ENCODE measurements at regions not wholly inside any gene's neighbourhood (a gene's known extent, or its start where the extent isn't known, plus 50 kb on each side); places are given as distances from the start of the nearest gene placed in this dataset.

DNA sequence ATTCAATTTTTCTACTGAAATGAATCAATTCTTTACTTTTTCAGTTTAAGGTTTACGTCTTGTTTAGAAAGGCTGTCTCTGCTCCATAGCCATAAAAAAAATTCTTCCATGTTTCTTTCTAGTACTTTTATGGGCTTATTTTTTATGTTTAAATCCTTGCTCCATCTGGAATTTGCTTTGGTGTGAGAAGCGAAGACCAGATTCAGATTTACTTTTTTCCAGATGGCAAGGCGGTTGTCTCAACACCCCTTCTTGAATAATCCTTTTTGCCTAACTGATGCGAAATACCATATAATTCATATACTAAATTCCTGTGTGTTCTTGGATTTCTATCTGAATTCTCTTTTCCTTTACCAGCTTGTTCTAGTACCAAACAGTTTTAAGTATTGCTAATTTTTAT lies 101.5 kb downstream of the C1orf94 start:
- H3K4me3 ChIP-seq (replicated peaks in 1 of 3; ENCODE audit: insufficient read depth in 1 of 3, low read depth in 1 of 3, low read length in 3 of 3) = no peak overlapping the region
- no peak for DNase-seq (ENCODE audit: low read depth, low spot score)
- POLR2A ChIA-PET = no interaction called here
- BruUV-seq (replicated peaks) = no TSS peak
- CTCF ChIA-PET = no interaction called here
- H3K4me1 ChIP-seq (ENCODE audit: control insufficient read depth, extremely low read depth, insufficient read depth, low read length) = no peaks in the 10 kb centered on the region
- H4K20me1 ChIP-seq (replicated peaks; ENCODE audit: control insufficient read depth, extremely low read depth, insufficient read depth, low read length) = no peaks in the 10 kb centered on the region
- no peaks in the 10 kb centered on the region for H3K36me3 ChIP-seq (ENCODE audit: control insufficient read depth in 2 of 2, extremely low read depth in 1 of 2, insufficient read depth in 2 of 2, low read length in 2 of 2)
- no peaks in the 10 kb centered on the region for H3K9me1 ChIP-seq (replicated peaks; ENCODE audit: control insufficient read depth, extremely low read depth, insufficient read depth, low read length)
- TF ChIP-seq POLR2A (IDR thresholded peaks at IDR 0.05; ENCODE audit: low read depth, low read length) = no peak
- no peak for TF ChIP-seq POLR2AphosphoS5 (IDR thresholded peaks at IDR 0.05; ENCODE audit: insufficient read depth, low read depth, low read length)
- no peak for TF ChIP-seq FOS (IDR thresholded peaks at IDR 0.05; ENCODE audit: borderline replicate concordance, insufficient read depth, low read length)
- TF ChIP-seq, protein P1, sequence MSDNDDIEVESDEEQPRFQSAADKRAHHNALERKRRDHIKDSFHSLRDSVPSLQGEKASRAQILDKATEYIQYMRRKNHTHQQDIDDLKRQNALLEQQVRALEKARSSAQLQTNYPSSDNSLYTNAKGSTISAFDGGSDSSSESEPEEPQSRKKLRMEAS (IDR thresholded peaks at IDR 0.05; ENCODE audit: insufficient read depth, insufficient read length) = no peak
- TF ChIP-seq EZH2 (IDR thresholded peaks at IDR 0.05; ENCODE audit: borderline replicate concordance, low read depth, low read length, severe bottlenecking) = no peak
- TF ChIP-seq JUN (IDR thresholded peaks at IDR 0.05; ENCODE audit: borderline replicate concordance, insufficient read depth, insufficient read length, low read depth) = no peak
- no peak for TF ChIP-seq MYC (IDR thresholded peaks at IDR 0.05; ENCODE audit: low read depth, low read length)
- no peak for TF ChIP-seq GATA2 (IDR thresholded peaks at IDR 0.05; ENCODE audit: insufficient read depth, insufficient read length, low read depth, low read length)
- TF ChIP-seq, protein P2, sequence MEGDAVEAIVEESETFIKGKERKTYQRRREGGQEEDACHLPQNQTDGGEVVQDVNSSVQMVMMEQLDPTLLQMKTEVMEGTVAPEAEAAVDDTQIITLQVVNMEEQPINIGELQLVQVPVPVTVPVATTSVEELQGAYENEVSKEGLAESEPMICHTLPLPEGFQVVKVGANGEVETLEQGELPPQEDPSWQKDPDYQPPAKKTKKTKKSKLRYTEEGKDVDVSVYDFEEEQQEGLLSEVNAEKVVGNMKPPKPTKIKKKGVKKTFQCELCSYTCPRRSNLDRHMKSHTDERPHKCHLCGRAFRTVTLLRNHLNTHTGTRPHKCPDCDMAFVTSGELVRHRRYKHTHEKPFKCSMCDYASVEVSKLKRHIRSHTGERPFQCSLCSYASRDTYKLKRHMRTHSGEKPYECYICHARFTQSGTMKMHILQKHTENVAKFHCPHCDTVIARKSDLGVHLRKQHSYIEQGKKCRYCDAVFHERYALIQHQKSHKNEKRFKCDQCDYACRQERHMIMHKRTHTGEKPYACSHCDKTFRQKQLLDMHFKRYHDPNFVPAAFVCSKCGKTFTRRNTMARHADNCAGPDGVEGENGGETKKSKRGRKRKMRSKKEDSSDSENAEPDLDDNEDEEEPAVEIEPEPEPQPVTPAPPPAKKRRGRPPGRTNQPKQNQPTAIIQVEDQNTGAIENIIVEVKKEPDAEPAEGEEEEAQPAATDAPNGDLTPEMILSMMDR (IDR thresholded peaks at IDR 0.05; ENCODE audit: extremely low read depth in 1 of 2, insufficient read depth in 1 of 2, low read depth in 1 of 2, low read length in 2 of 2) = no peak
- FAIRE-seq = no peak
- no peaks in the 10 kb centered on the region for H3K9me3 ChIP-seq (replicated peaks; ENCODE audit: control insufficient read depth, insufficient read depth, low read length)
- dilution Hi-C loops (cut with MboI; ENCODE audit: extremely low pct_ligation_motif_present, low sequenced_read_pairs) = no loop called here
- H3K9ac ChIP-seq (replicated peaks; ENCODE audit: extremely low read depth, insufficient read depth, low read length) = no peak overlapping the region
- H3K79me2 ChIP-seq (ENCODE audit: control insufficient read depth, insufficient read depth, low read length) = no peaks in the 10 kb centered on the region
- no peaks in the 10 kb centered on the region for H3K27me3 ChIP-seq (ENCODE audit: control insufficient read depth in 2 of 2, insufficient read depth in 2 of 2, low read length in 2 of 2)
- no peak overlapping the region for H3K4me2 ChIP-seq (ENCODE audit: insufficient read depth, low read length)
- no peak overlapping the region for H2AFZ ChIP-seq (ENCODE audit: low read depth, low read length)
- H3K27ac ChIP-seq (ENCODE audit: insufficient read depth, low read depth, low read length) = no peak overlapping the region
- intact Hi-C loops (cut with micrococcal nuclease) = no loop called here

Data from endothelial cell of umbilical vein (primary cell).